ENCODE measurements at regions not wholly inside any gene's neighbourhood (a gene's known extent, or its start where the extent isn't known, plus 50 kb on each side); places are given as distances from the start of the nearest gene placed in this dataset.
"Not testable (repeated sequence)": the region's sequence is repeated elsewhere in the genome, so short reads cannot be mapped to it uniquely, and the experiment has no call there.

GRCh38 chr5:177857642-177858200 is 75.0 kb upstream of the FAM153A start:
- DNase-seq (ENCODE audit: low read depth) = not testable (repeated sequence)

- DNase-seq (ENCODE audit: low read depth) = not testable (repeated sequence)
These were observed 73.8 kb upstream of the FAM153A start for GRCh38 chr5:177856474-177856873.

GRCh38 chr5:177847914-177848313 is 65.2 kb upstream of the FAM153A start:
- DNase-seq (ENCODE audit: low read depth) = not testable (repeated sequence)

- not testable (repeated sequence) for DNase-seq (ENCODE audit: low read depth)
These were observed 63.9 kb upstream of the FAM153A start for GRCh38 chr5:177846598-177846997.

- DNase-seq (ENCODE audit: low read depth) = not testable (repeated sequence)
These were observed 63.2 kb upstream of the FAM153A start for GRCh38 chr5:177845906-177846305.

- not testable (repeated sequence) for DNase-seq (ENCODE audit: low read depth)
These were observed 53.5 kb upstream of the FAM153A start for GRCh38 chr5:177836191-177836590.
